ENCODE measurements at regions not wholly inside any gene's neighbourhood (a gene's known extent, or its start where the extent isn't known, plus 50 kb on each side); places are given as distances from the start of the nearest gene placed in this dataset.

- Histone ChIP-seq H4K8ac (ENCODE audit: low read depth, low read length) (no peak overlapping the region), H2BK12ac (ENCODE audit: low read length) (no peak overlapping the region), H3K27me3 (ENCODE audit: control insufficient read depth in 3 of 3, insufficient read depth in 3 of 3, low read depth in 1 of 3, low read length in 3 of 3) (no peaks in the 10 kb centered on the region), H4K91ac (ENCODE audit: low read depth, low read length, poor library complexity) (no peak overlapping the region), H3K36me3 (replicated peaks in 1 of 2; ENCODE audit: control insufficient read depth in 2 of 2, insufficient read depth in 2 of 2, low read length in 2 of 2) (no peaks in the 10 kb centered on the region), H2BK15ac (ENCODE audit: low read length) (no peak overlapping the region), H2BK5ac (ENCODE audit: low read length) (no peak overlapping the region), H2AFZ (ENCODE audit: low read length) (no peak overlapping the region), H2BK120ac (ENCODE audit: low read depth, low read length) (no peak overlapping the region), H3K4me2 (ENCODE audit: insufficient read depth, low read length, poor library complexity, severe bottlenecking) (no peak overlapping the region), H3K4me3 (ENCODE audit: low read length in 2 of 2) (no peak overlapping the region), H3K79me1 (ENCODE audit: low read depth, low read length) (no peaks in the 10 kb centered on the region), H3K14ac (ENCODE audit: low read length) (no peak overlapping the region), H3K4me1 (ENCODE audit: control insufficient read depth in 2 of 2, insufficient read depth in 1 of 2, low read depth in 1 of 2, low read length in 2 of 2) (no peaks in the 10 kb centered on the region), H3K4ac (ENCODE audit: low read length) (no peak overlapping the region), H2AK5ac (ENCODE audit: low read depth, low read length) (no peak overlapping the region), H3K9ac (ENCODE audit: low read depth, low read length, poor library complexity) (no peak overlapping the region), H3K23ac (ENCODE audit: low read depth, low read length, poor library complexity) (no peak overlapping the region), H3K18ac (ENCODE audit: low read length) (no peak overlapping the region), H3K27ac (replicated peaks; ENCODE audit: low read length) (no peak overlapping the region), H3K9me3 (replicated peaks in 1 of 2; ENCODE audit: control insufficient read depth in 2 of 2, insufficient read depth in 1 of 2, low read depth in 1 of 2, low read length in 2 of 2) (no peaks in the 10 kb centered on the region)
- no CpG with 5 or more reads among the region's 3 CpGs for WGBS, 2 donors (ENCODE audit: extremely low coverage in 2 of 2, insufficient read length in 2 of 2, insufficient replicate concordance in 1 of 2)
- no peak for DNase-seq (ENCODE audit: low spot score)
These were observed 190.2 kb downstream of the SMIM20 start for GRCh38 chr4:26104056-26104685.

- Histone ChIP-seq H3K14ac (ENCODE audit: low read length) (no peak overlapping the region), H2BK120ac (ENCODE audit: low read depth, low read length) (no peak overlapping the region), H3K23ac (ENCODE audit: low read depth, low read length, poor library complexity) (no peak overlapping the region), H3K27ac (replicated peaks; ENCODE audit: low read length) (no peak overlapping the region), H3K4ac (ENCODE audit: low read length) (no peak overlapping the region), H3K18ac (ENCODE audit: low read length) (no peak overlapping the region), H4K91ac (ENCODE audit: low read depth, low read length, poor library complexity) (no peak overlapping the region), H3K4me2 (ENCODE audit: insufficient read depth, low read length, poor library complexity, severe bottlenecking) (no peak overlapping the region), H2AK5ac (ENCODE audit: low read depth, low read length) (no peak overlapping the region), H2BK12ac (ENCODE audit: low read length) (no peak overlapping the region), H2BK5ac (ENCODE audit: low read length) (no peak overlapping the region), H3K9me3 (replicated peaks in 1 of 2; ENCODE audit: control insufficient read depth in 2 of 2, insufficient read depth in 1 of 2, low read depth in 1 of 2, low read length in 2 of 2) (no peaks in the 10 kb centered on the region), H4K8ac (ENCODE audit: low read depth, low read length) (no peak overlapping the region), H3K4me3 (ENCODE audit: low read length in 2 of 2) (no peak overlapping the region), H3K9ac (ENCODE audit: low read depth, low read length, poor library complexity) (no peak overlapping the region), H2AFZ (ENCODE audit: low read length) (no peak overlapping the region), H2BK15ac (ENCODE audit: low read length) (no peak overlapping the region), H3K27me3 (ENCODE audit: control insufficient read depth in 3 of 3, insufficient read depth in 3 of 3, low read depth in 1 of 3, low read length in 3 of 3) (no peaks in the 10 kb centered on the region), H3K79me1 (ENCODE audit: low read depth, low read length) (no peaks in the 10 kb centered on the region), H3K36me3 (replicated peaks in 1 of 2; ENCODE audit: control insufficient read depth in 2 of 2, insufficient read depth in 2 of 2, low read length in 2 of 2) (no peaks in the 10 kb centered on the region), H3K4me1 (ENCODE audit: control insufficient read depth in 2 of 2, insufficient read depth in 1 of 2, low read depth in 1 of 2, low read length in 2 of 2) (no peaks in the 10 kb centered on the region)
- no CpG with 5 or more reads among the region's 2 CpGs for WGBS, 2 donors (ENCODE audit: extremely low coverage in 2 of 2, insufficient read length in 2 of 2, insufficient replicate concordance in 1 of 2)
- no peak for DNase-seq (ENCODE audit: low spot score)
These were observed 191.3 kb downstream of the SMIM20 start for GRCh38 chr4:26105337-26105736.

GRCh38 chr4:26105815-26106699 is 192.0 kb downstream of the SMIM20 start:
- Histone ChIP-seq H2AK5ac (ENCODE audit: low read depth, low read length) (no peak overlapping the region), H3K18ac (ENCODE audit: low read length) (no peak overlapping the region), H2BK120ac (ENCODE audit: low read depth, low read length) (no peak overlapping the region), H3K9ac (ENCODE audit: low read depth, low read length, poor library complexity) (no peak overlapping the region), H4K8ac (ENCODE audit: low read depth, low read length) (no peak overlapping the region), H3K4me2 (ENCODE audit: insufficient read depth, low read length, poor library complexity, severe bottlenecking) (no peak overlapping the region), H3K27me3 (ENCODE audit: control insufficient read depth in 3 of 3, insufficient read depth in 3 of 3, low read depth in 1 of 3, low read length in 3 of 3) (no peaks in the 10 kb centered on the region), H2BK15ac (ENCODE audit: low read length) (no peak overlapping the region), H4K91ac (ENCODE audit: low read depth, low read length, poor library complexity) (no peak overlapping the region), H3K4me3 (ENCODE audit: low read length in 2 of 2) (no peak overlapping the region), H3K23ac (ENCODE audit: low read depth, low read length, poor library complexity) (no peak overlapping the region), H2BK12ac (ENCODE audit: low read length) (no peak overlapping the region), H3K9me3 (replicated peaks in 1 of 2; ENCODE audit: control insufficient read depth in 2 of 2, insufficient read depth in 1 of 2, low read depth in 1 of 2, low read length in 2 of 2) (no peaks in the 10 kb centered on the region), H3K14ac (ENCODE audit: low read length) (no peak overlapping the region), H3K4ac (ENCODE audit: low read length) (no peak overlapping the region), H2BK5ac (ENCODE audit: low read length) (no peak overlapping the region), H3K27ac (replicated peaks; ENCODE audit: low read length) (no peak overlapping the region), H3K36me3 (replicated peaks in 1 of 2; ENCODE audit: control insufficient read depth in 2 of 2, insufficient read depth in 2 of 2, low read length in 2 of 2) (no peaks in the 10 kb centered on the region), H2AFZ (ENCODE audit: low read length) (no peak overlapping the region), H3K79me1 (ENCODE audit: low read depth, low read length) (no peaks in the 10 kb centered on the region), H3K4me1 (ENCODE audit: control insufficient read depth in 2 of 2, insufficient read depth in 1 of 2, low read depth in 1 of 2, low read length in 2 of 2) (no peaks in the 10 kb centered on the region)
- WGBS, 2 donors (ENCODE audit: extremely low coverage in 2 of 2, insufficient read length in 2 of 2, insufficient replicate concordance in 1 of 2): no CpG with 5 or more reads among the region's 7 CpGs
- no peak for DNase-seq (ENCODE audit: low spot score)

GRCh38 chr4:26106776-26107175 is 192.8 kb downstream of the SMIM20 start:
- no peak overlapping the region for H3K18ac ChIP-seq (ENCODE audit: low read length)

More at GRCh38 chr4:26106776-26107175, 192.8 kb downstream of the SMIM20 start:
- H3K9ac ChIP-seq (ENCODE audit: low read depth, low read length, poor library complexity): no peak overlapping the region
- H3K14ac ChIP-seq (ENCODE audit: low read length): no peak overlapping the region
- H2AFZ ChIP-seq (ENCODE audit: low read length): no peak overlapping the region
- no peak overlapping the region for H3K4me3 ChIP-seq (ENCODE audit: low read length in 2 of 2)
- H3K27ac ChIP-seq (replicated peaks; ENCODE audit: low read length): no peak overlapping the region
- H2BK15ac ChIP-seq (ENCODE audit: low read length): no peak overlapping the region
- H2AK5ac ChIP-seq (ENCODE audit: low read depth, low read length): no peak overlapping the region
- peaks cover 0 to 1% of the 10 kb centered on the region in 2 donors for H3K9me3 ChIP-seq (replicated peaks in 1 of 2; ENCODE audit: control insufficient read depth in 2 of 2, insufficient read depth in 1 of 2, low read depth in 1 of 2, low read length in 2 of 2)
- no peak overlapping the region for H2BK5ac ChIP-seq (ENCODE audit: low read length)
- H3K4me2 ChIP-seq (ENCODE audit: insufficient read depth, low read length, poor library complexity, severe bottlenecking): no peak overlapping the region
- H4K8ac ChIP-seq (ENCODE audit: low read depth, low read length): no peak overlapping the region
- no peak for DNase-seq (ENCODE audit: low spot score)
- no peaks in the 10 kb centered on the region for H3K27me3 ChIP-seq (ENCODE audit: control insufficient read depth in 3 of 3, insufficient read depth in 3 of 3, low read depth in 1 of 3, low read length in 3 of 3)
- no peaks in the 10 kb centered on the region for H3K36me3 ChIP-seq (replicated peaks in 1 of 2; ENCODE audit: control insufficient read depth in 2 of 2, insufficient read depth in 2 of 2, low read length in 2 of 2)
- no peak overlapping the region for H3K23ac ChIP-seq (ENCODE audit: low read depth, low read length, poor library complexity)
- H3K4ac ChIP-seq (ENCODE audit: low read length): no peak overlapping the region
- no peak overlapping the region for H2BK12ac ChIP-seq (ENCODE audit: low read length)
- H4K91ac ChIP-seq (ENCODE audit: low read depth, low read length, poor library complexity): no peak overlapping the region
- no peaks in the 10 kb centered on the region for H3K4me1 ChIP-seq (ENCODE audit: control insufficient read depth in 2 of 2, insufficient read depth in 1 of 2, low read depth in 1 of 2, low read length in 2 of 2)
- H3K79me1 ChIP-seq (ENCODE audit: low read depth, low read length): no peaks in the 10 kb centered on the region
- no peak overlapping the region for H2BK120ac ChIP-seq (ENCODE audit: low read depth, low read length)

Data from neuronal stem cell (in vitro differentiated cells).